H1 (cell line): ENCODE measurements at regions not wholly inside any gene's neighbourhood (a gene's known extent, or its start where the extent isn't known, plus 50 kb on each side); places are given as distances from the start of the nearest gene placed in this dataset.

Experiments used
- CTCF ChIA-PET: fragments of 300-600 bp; sonication (Branson Sonifier 250); formaldehyde crosslinking; loops from one replicate; lab custom pipeline; 2021; ENCODE audit not compliant: partially characterized antibody; lab: Charles Lee
- POLR2A ChIA-PET: fragments of 300-600 bp; sonication (Branson Sonifier 250); formaldehyde crosslinking; loops from one replicate; lab custom pipeline; 2021; ENCODE audit warnings: inconsistent platforms; ENCODE audit not compliant: partially characterized antibody; lab: Charles Lee
- DNase-seq, 2 experiments: peaks; one replicate each; pipeline versions ENCODE4 v3.0.0 to v3.0.0-alpha.2; 2010 to 2022; ENCODE audit warnings: low spot score in 2 of 2, low read depth in 1 of 2, mixed read lengths in 1 of 2
- FAIRE-seq: peaks from 2 replicates; lab custom pipeline; 2011; peaks lifted over from hg19 to GRCh38; lab: Jason Lieb, UNC
- H2AFZ ChIP-seq: 2 replicates; pipeline ENCODE4 v1.8.1; 2012; ENCODE audit warnings: low read length, inconsistent platforms
- H2AK5ac ChIP-seq: 2 replicates; pipeline ENCODE4 v1.6.1; 2013; ENCODE audit warnings: low read depth, low read length
- H2BK120ac ChIP-seq: replicated peaks from 2 replicates; pipeline ENCODE3; 2013; ENCODE audit warnings: low read depth, low read length, inconsistent platforms
- H2BK12ac ChIP-seq: 2 replicates; pipeline ENCODE4 v1.6.1; 2013; ENCODE audit warnings: low read depth, low read length
- H2BK15ac ChIP-seq: 2 replicates; pipeline ENCODE4 v1.6.1; 2013; ENCODE audit warnings: low read length
- H2BK20ac ChIP-seq: 2 replicates; pipeline ENCODE4 v1.6.1; 2013; ENCODE audit warnings: low read length
- H2BK5ac ChIP-seq: 2 replicates; pipeline ENCODE4 v1.6.1; 2013; ENCODE audit warnings: low read depth, low read length
- H3K14ac ChIP-seq: 2 replicates; pipeline ENCODE4 v1.6.1; 2013; ENCODE audit warnings: inconsistent platforms; ENCODE audit not compliant: insufficient read length
- H3K18ac ChIP-seq: 2 replicates; pipeline ENCODE4 v1.6.1; 2013; ENCODE audit warnings: low read length; ENCODE audit errors: extremely low read depth
- H3K23ac ChIP-seq: 2 replicates; pipeline ENCODE4 v1.6.1; 2013; ENCODE audit warnings: inconsistent platforms; ENCODE audit not compliant: insufficient read length
- H3K23me2 ChIP-seq: 2 replicates; pipeline ENCODE4 v1.6.1; 2013; ENCODE audit warnings: low read depth, low read length
- H3K27ac ChIP-seq: 2 replicates; pipeline ENCODE4 v1.6.1; 2011; ENCODE audit warnings: low read depth, low read length, inconsistent platforms
- H3K27me3 ChIP-seq, 4 experiments: replicated peaks in 1 of 4; 1 replicate in 1 of 4; 2 replicates in 3 of 4; pipeline versions ENCODE4 v1.6.1 to v1.8.1; 2011 to 2013; ENCODE audit warnings: low read length in 3 of 4, mild to moderate bottlenecking in 3 of 4, inconsistent platforms in 2 of 4, mixed read lengths in 2 of 4, moderate library complexity in 1 of 4; ENCODE audit not compliant: control insufficient read depth in 3 of 4, insufficient read depth in 3 of 4; ENCODE audit errors: extremely low read depth in 1 of 4
- H3K36me3 ChIP-seq, 4 experiments: 2 replicates each; pipeline versions ENCODE4 v1.6.1 to v1.8.1; 2011 to 2013; ENCODE audit warnings: mild to moderate bottlenecking in 4 of 4, low read length in 3 of 4, moderate library complexity in 2 of 4, control low read depth in 1 of 4, inconsistent platforms in 1 of 4; ENCODE audit not compliant: insufficient read depth in 4 of 4, control insufficient read depth in 2 of 4
- H3K4ac ChIP-seq: replicated peaks from 2 replicates; pipeline ENCODE3; 2013; ENCODE audit warnings: low read length, low read depth, mixed read lengths, inconsistent platforms; ENCODE audit not compliant: insufficient read length
- H3K4me1 ChIP-seq, 4 experiments: replicated peaks in 1 of 4; 1 replicate in 1 of 4; 2 replicates in 3 of 4; pipeline versions ENCODE4 v1.6.1 to v1.8.1; 2011 to 2013; ENCODE audit warnings: low read length in 3 of 4, inconsistent platforms in 2 of 4, mixed read lengths in 1 of 4; ENCODE audit not compliant: insufficient read depth in 4 of 4, control insufficient read depth in 3 of 4
- H3K4me2 ChIP-seq, 2 experiments: 2 replicates each; pipeline versions ENCODE4 v1.6.1 to v1.8.1; 2011 to 2013; ENCODE audit warnings: low read depth in 2 of 2, low read length in 2 of 2, control low read depth in 1 of 2, inconsistent platforms in 1 of 2, mild to moderate bottlenecking in 1 of 2; ENCODE audit not compliant: insufficient read depth in 1 of 2
- H3K4me3 ChIP-seq, 4 experiments: fragments of 200-600, 300-600 bp in 1 of 4; sonication (generic), shearing (Covaris generic), sonication (Bioruptor Twin) in 1 of 4; 2 replicates each; pipeline versions ENCODE4 v1.5.1 to v1.8.1; 2011 to 2016; ENCODE audit warnings: low read length in 4 of 4, low read depth in 3 of 4, control low read depth in 2 of 4, inconsistent platforms in 2 of 4, mild to moderate bottlenecking in 2 of 4, mixed read lengths in 1 of 4, moderate library complexity in 1 of 4; ENCODE audit not compliant: insufficient read depth in 2 of 4; ENCODE audit errors: extremely low read depth in 1 of 4
- H3K56ac ChIP-seq: replicated peaks from 2 replicates; pipeline ENCODE3; 2013; ENCODE audit warnings: low read depth, mild to moderate bottlenecking, mixed read lengths, low read length, inconsistent platforms; ENCODE audit not compliant: insufficient read length
- H3K79me1 ChIP-seq: 2 replicates; pipeline ENCODE4 v1.6.1; 2013; ENCODE audit warnings: low read depth, low read length, control low read depth
- H3K79me2 ChIP-seq, 2 experiments: 2 replicates each; pipeline versions ENCODE4 v1.6.1 to v1.8.1; 2012 to 2013; ENCODE audit warnings: low read length in 2 of 2, mild to moderate bottlenecking in 2 of 2, inconsistent platforms in 1 of 2; ENCODE audit not compliant: insufficient read depth in 2 of 2, control insufficient read depth in 1 of 2
- H3K9ac ChIP-seq, 4 experiments: replicated peaks in 1 of 4; 1 replicate in 1 of 4; 2 replicates in 3 of 4; pipeline versions ENCODE4 v1.6.1 to v1.8.1; 2011 to 2013; ENCODE audit warnings: low read depth in 3 of 4, low read length in 3 of 4, control low read depth in 2 of 4, mild to moderate bottlenecking in 2 of 4, moderate library complexity in 2 of 4, inconsistent platforms in 1 of 4; ENCODE audit errors: extremely low read depth in 1 of 4
- H3K9me3 ChIP-seq, 2 experiments: 2 replicates each; pipeline versions ENCODE4 v1.6.1 to v1.8.1; 2012 to 2013; ENCODE audit warnings: mild to moderate bottlenecking in 2 of 2, moderate library complexity in 2 of 2, control low read depth in 1 of 2, inconsistent platforms in 1 of 2, low read depth in 1 of 2, low read length in 1 of 2, mixed read lengths in 1 of 2; ENCODE audit not compliant: insufficient read depth in 2 of 2
- H4K20me1 ChIP-seq, 2 experiments: replicated peaks in 1 of 2; 2 replicates each; pipeline versions ENCODE3 to v1.8.1; 2011 to 2013; ENCODE audit warnings: inconsistent platforms in 2 of 2, low read length in 2 of 2, mild to moderate bottlenecking in 1 of 2; ENCODE audit not compliant: insufficient read depth in 2 of 2, control insufficient read depth in 1 of 2
- H4K5ac ChIP-seq: 2 replicates; pipeline ENCODE4 v1.6.1; 2013; ENCODE audit warnings: low read length, low read depth, mixed read lengths, inconsistent platforms; ENCODE audit not compliant: insufficient read length
- H4K8ac ChIP-seq: 2 replicates; pipeline ENCODE4 v1.8.0; 2013; ENCODE audit warnings: mild to moderate bottlenecking, moderate library complexity, low read length, inconsistent platforms; ENCODE audit not compliant: insufficient read depth; ENCODE audit errors: extremely low read depth
- H4K91ac ChIP-seq: replicated peaks from 2 replicates; pipeline ENCODE3; 2013; ENCODE audit warnings: low read length, mixed read lengths, inconsistent platforms; ENCODE audit not compliant: insufficient read length
- BCL11A ChIP-seq, 2 experiments: IDR thresholded peaks; one replicate each; pipeline ENCODE4 v1.6.1; 2011; ENCODE audit warnings: low read depth in 2 of 2, low read length in 2 of 2, mild to moderate bottlenecking in 2 of 2
- CBX8 ChIP-seq: fragments of 300-800, 300-1000 bp; sonication (generic); IDR thresholded peaks from 2 replicates; pipeline ENCODE4 v1.7.1; 2016; ENCODE audit warnings: low read depth, low read length, borderline replicate concordance
- JUND ChIP-seq: IDR thresholded peaks from 2 replicates; pipeline ENCODE4 v1.6.1; 2011; ENCODE audit warnings: mild to moderate bottlenecking, improper control_type of control experiment, low read length
- KDM5A ChIP-seq: fragments of 200-600 bp; IDR thresholded peaks from 2 replicates; pipeline ENCODE4 v1.7.1; 2012; ENCODE audit warnings: mild to moderate bottlenecking, low read length, inconsistent platforms, mixed read lengths
- SP2 ChIP-seq: IDR thresholded peaks from 2 replicates; pipeline ENCODE4 v1.6.1; 2012; ENCODE audit warnings: mild to moderate bottlenecking, low read length, inconsistent platforms
- SRF ChIP-seq: IDR thresholded peaks from 2 replicates; pipeline ENCODE4 v1.6.1; 2011; ENCODE audit warnings: mild to moderate bottlenecking, low read depth, low read length, moderate library complexity
- YY1 ChIP-seq: IDR thresholded peaks from 2 replicates; pipeline ENCODE4 v1.6.1; 2011; ENCODE audit warnings: low read depth, mild to moderate bottlenecking, low read length
- WGBS, 2 experiments: shearing (Covaris generic) in 1 of 2; methylation state at CpG; one replicate each; pipeline versions ENCODE4 v1.1.6 to v1.1.7; 2013 to 2015; ENCODE audit warnings: low lambda C conversion rate in 2 of 2, mixed read lengths in 2 of 2, inconsistent platforms in 1 of 2, low coverage in 1 of 2, missing lambda C conversion rate in 1 of 2; ENCODE audit not compliant: insufficient replicate concordance in 2 of 2, insufficient coverage in 1 of 2, insufficient read length in 1 of 2; ENCODE audit errors: extremely low coverage in 1 of 2, missing lambda C conversion rate in 1 of 2; 5-methylcytosine and 5-hydroxymethylcytosine counted together

- no peaks in the 10 kb centered on the region; a peak in 1 of 7 replicates for H3K27me3 ChIP-seq
- no peaks in the 10 kb centered on the region for H3K23me2 ChIP-seq
- no peak overlapping the region for H3K4ac ChIP-seq
- TF ChIP-seq YY1 (no peak), KDM5A (no peak), JUND (no peak), SP2 (no peak), BCL11A (IDR thresholded peaks at IDR 0.05; ENCODE audit: low read depth in 2 of 2, low read length in 2 of 2) (no peak), SRF (no peak), CBX8 (no peak)
- H3K23ac ChIP-seq: no peak overlapping the region
- H3K9ac ChIP-seq: no peak overlapping the region
- CTCF ChIA-PET: interaction anchor here (1.1 to 1.5 kb wide), 2 partner anchors 30 to 170 kb away, joined by 3 to 4 read pairs; no protein-coding TSS in a partner anchor
- no peak for DNase-seq
- peak overlapping the region; percentile 98; the same call in 1 of the 2 replicates for H2BK5ac ChIP-seq
- H2BK20ac ChIP-seq: peak overlapping the region; percentile 94; the same call in 1 of the 2 replicates
- no peak overlapping the region for H2BK12ac ChIP-seq
- no peak overlapping the region for H3K56ac ChIP-seq
- H3K14ac ChIP-seq: no peak overlapping the region
- POLR2A ChIA-PET: no interaction called here
- no peak overlapping the region for H4K8ac ChIP-seq
- no peak overlapping the region for H2BK15ac ChIP-seq
- no peaks in the 10 kb centered on the region for H3K9me3 ChIP-seq
- no peak overlapping the region for H3K4me3 ChIP-seq
- H2AK5ac ChIP-seq: no peak overlapping the region
- H2AFZ ChIP-seq: no peak overlapping the region
- H3K36me3 ChIP-seq: no peaks in the 10 kb centered on the region
- 82% methylated on average over 1 of the region's 1 CpG; no CpG with 5 or more reads in 1 of the 2 experiments for WGBS, 2 experiments
- no peak for FAIRE-seq
- H3K79me1 ChIP-seq: no peaks in the 10 kb centered on the region
- H3K79me2 ChIP-seq: no peaks in the 10 kb centered on the region
- H4K20me1 ChIP-seq: no peaks in the 10 kb centered on the region
- H4K5ac ChIP-seq: no peak overlapping the region
- H3K18ac ChIP-seq: 0 out of 2 replicates have a peak overlapping the region, but pooled peaks have one; percentile 78
- no peak overlapping the region for H3K27ac ChIP-seq
- peak overlapping the region in 1 of 2 experiments; percentile 71; a peak in 1 of 4 replicates for H3K4me2 ChIP-seq
- peaks cover 2 to 23% (median 13%) of the 10 kb centered on the region in 4 experiments; a peak in 5 of 7 replicates for H3K4me1 ChIP-seq
- peak overlapping the region; percentile 94 for H2BK120ac ChIP-seq
- H4K91ac ChIP-seq: peak overlapping the region; percentile 70
Measured at GRCh38 chr2:7701791-7702190, 784.6 kb downstream of the RNF144A start.
